GM23338 (cell line): ENCODE measurements at regions not wholly inside any gene's neighbourhood (a gene's known extent, or its start where the extent isn't known, plus 50 kb on each side); places are given as distances from the start of the nearest gene placed in this dataset.

ENCODE experiments used
- ATAC-seq: fragments of 200-7000 bp; cut with Tn5 transposase; 3 replicates; pipeline ENCODE4 v1.9.1; 2020
- DNase-seq: peaks from one replicate; pipeline ENCODE4 v3.0.0-alpha.2; 2015; ENCODE audit warnings: low spot score
- H2AFZ ChIP-seq: fragments of 200-600 bp; sonication (generic); 2 replicates; pipeline ENCODE4 v1.8.0; 2016; ENCODE audit warnings: antibody characterized with exemption, mild to moderate bottlenecking, moderate library complexity
- H3F3A ChIP-seq: fragments of 200-600 bp; sonication (generic); replicated peaks from 2 replicates; pipeline ENCODE4 v1.8.0; 2017; ENCODE audit warnings: antibody characterized with exemption, mixed run types, low read depth
- H3K27ac ChIP-seq: fragments of 200-600 bp; sonication (generic); 2 replicates; pipeline ENCODE4 v1.6.1; 2016; ENCODE audit warnings: low read depth
- H3K27me3 ChIP-seq: fragments of 200-600 bp; sonication (generic); 2 replicates; pipeline ENCODE4 v1.8.0; 2016; ENCODE audit warnings: mild to moderate bottlenecking, mixed run types, moderate library complexity; ENCODE audit not compliant: insufficient read depth
- H3K36me3 ChIP-seq: fragments of 200-600 bp; sonication (generic); 2 replicates; pipeline ENCODE4 v1.8.0; 2016; ENCODE audit warnings: mild to moderate bottlenecking; ENCODE audit not compliant: insufficient read depth
- H3K4me1 ChIP-seq: fragments of 200-600 bp; sonication (generic); 2 replicates; pipeline ENCODE4 v1.8.0; 2016; ENCODE audit warnings: mild to moderate bottlenecking, moderate library complexity; ENCODE audit not compliant: insufficient read depth
- H3K4me2 ChIP-seq: fragments of 200-600 bp; sonication (generic); 2 replicates; pipeline ENCODE4 v1.7.1; 2017; ENCODE audit warnings: mixed run types
- H3K4me3 ChIP-seq: fragments of 200-600 bp; sonication (generic); 2 replicates; pipeline ENCODE4 v1.6.1; 2016; ENCODE audit warnings: mixed run types
- H3K79me2 ChIP-seq: fragments of 200-600 bp; sonication (generic); replicated peaks from 2 replicates; pipeline ENCODE4 v1.8.0; 2017; ENCODE audit warnings: mild to moderate bottlenecking; ENCODE audit not compliant: insufficient read depth
- H3K9me2 ChIP-seq: fragments of 200-600 bp; sonication (generic); 2 replicates; pipeline ENCODE4 v1.8.0; 2017; ENCODE audit not compliant: insufficient read depth
- H4K20me1 ChIP-seq: fragments of 200-600 bp; sonication (generic); replicated peaks from 2 replicates; pipeline ENCODE4 v1.8.0; 2017; ENCODE audit warnings: mild to moderate bottlenecking; ENCODE audit not compliant: insufficient read depth
- H3K27ac Mint-ChIP-seq: 2 replicates; pipeline ENCODE4 v1.8.0; 2020; ENCODE audit warnings: inconsistent platforms, mild to moderate bottlenecking, moderate library complexity, mixed read lengths
- H3K27me3 Mint-ChIP-seq: 3 replicates; pipeline ENCODE4 v1.8.0; 2022; ENCODE audit warnings: low read depth, mild to moderate bottlenecking, moderate library complexity, mixed read lengths, inconsistent platforms; ENCODE audit not compliant: insufficient read depth, poor library complexity
- H3K36me3 Mint-ChIP-seq: 3 replicates; pipeline ENCODE4 v1.8.0; 2021; ENCODE audit warnings: low read depth, mild to moderate bottlenecking, inconsistent platforms, moderate library complexity, mixed read lengths
- H3K4me1 Mint-ChIP-seq: 3 replicates; pipeline ENCODE4 v1.8.0; 2020; ENCODE audit warnings: mild to moderate bottlenecking, inconsistent platforms, mixed read lengths
- H3K4me3 Mint-ChIP-seq: 3 replicates; pipeline ENCODE4 v1.8.0; 2021; ENCODE audit warnings: moderate library complexity, mild to moderate bottlenecking, inconsistent platforms, mixed read lengths
- H3K9me3 Mint-ChIP-seq: 3 replicates; pipeline ENCODE4 v1.8.0; 2020; ENCODE audit warnings: moderate library complexity, mild to moderate bottlenecking, inconsistent platforms, mixed read lengths
- CREB1 ChIP-seq: fragments of 250-450 bp; sonication (Bioruptor Pico); IDR thresholded peaks from 2 replicates; pipeline ENCODE4 v1.5.0; 2020; ENCODE audit warnings: low read depth, mild to moderate bottlenecking, moderate library complexity
- EZH2 ChIP-seq: fragments of 200-600 bp; sonication (generic); IDR thresholded peaks from one replicate; pipeline ENCODE4 v1.8.0; 2017; ENCODE audit warnings: antibody characterized with exemption, mild to moderate bottlenecking, low read depth; ENCODE audit not compliant: unreplicated experiment
- EZH2phosphoT487 ChIP-seq: fragments of 200-600 bp; sonication (generic); IDR thresholded peaks from one replicate; pipeline ENCODE4 v1.8.1; 2018; ENCODE audit warnings: antibody characterized with exemption; ENCODE audit not compliant: unreplicated experiment
- JUNB ChIP-seq: IDR thresholded peaks from one replicate; pipeline ENCODE4 v1.6.1; 2016; ENCODE audit warnings: antibody characterized with exemption; ENCODE audit not compliant: unreplicated experiment
- NANOG ChIP-seq: IDR thresholded peaks from 2 replicates; pipeline ENCODE4 v1.6.1; 2016; ENCODE audit warnings: antibody characterized with exemption, borderline replicate concordance
- POLR2AphosphoS5 ChIP-seq: IDR thresholded peaks from 2 replicates; pipeline ENCODE4 v1.6.1; 2016; ENCODE audit warnings: antibody characterized with exemption, low read depth
- REST ChIP-seq: IDR thresholded peaks from one replicate; pipeline ENCODE4 v1.6.1; 2018; ENCODE audit warnings: antibody characterized with exemption; ENCODE audit not compliant: unreplicated experiment
- STAT1 ChIP-seq: IDR thresholded peaks from one replicate; pipeline ENCODE4 v1.6.1; 2016; ENCODE audit warnings: antibody characterized with exemption; ENCODE audit not compliant: unreplicated experiment
- ZNF114 ChIP-seq: fragments of 250-450 bp; sonication (Bioruptor Pico); IDR thresholded peaks from 2 replicates; pipeline ENCODE4 v1.5.0; 2020; ENCODE audit warnings: mild to moderate bottlenecking, moderate library complexity
- ZNF331 ChIP-seq: fragments of 250-450 bp; sonication (Bioruptor Pico); IDR thresholded peaks from 2 replicates; pipeline ENCODE4 v1.5.0; 2020; ENCODE audit warnings: low read depth, mild to moderate bottlenecking, moderate library complexity
- TF ChIP-seq, protein P1 (sequence below): IDR thresholded peaks from 2 replicates; pipeline ENCODE4 v1.6.1; 2016; ENCODE audit warnings: antibody characterized with exemption
- TF ChIP-seq, protein P2 (sequence below), 2 experiments: fragments of 200-600 bp in 1 of 2; sonication (generic) in 1 of 2; conservative IDR thresholded peaks; 2 replicates each; pipeline versions ENCODE4 v1.5.1 to v1.6.1; 2016 to 2017; ENCODE audit warnings: antibody characterized with exemption in 2 of 2, low read depth in 2 of 2, mild to moderate bottlenecking in 2 of 2, moderate library complexity in 1 of 2
- TF ChIP-seq, protein P3 (sequence below): fragments of 250-450 bp; sonication (Bioruptor Pico); IDR thresholded peaks from 2 replicates; pipeline ENCODE4 v1.5.0; 2020; ENCODE audit warnings: mild to moderate bottlenecking, moderate library complexity

- H3F3A ChIP-seq, result no peaks in the 10 kb centered on the region
- no peaks in the 10 kb centered on the region for H3K36me3 ChIP-seq
- no peaks in the 10 kb centered on the region for H3K4me1 Mint-ChIP-seq
- no peak overlapping the region for H3K4me3 ChIP-seq
- TF ChIP-seq REST (no peak), NANOG (no peak), EZH2phosphoT487 (no peak), EZH2 (no peak), JUNB (no peak), POLR2AphosphoS5 (no peak), STAT1 (no peak), ZNF331 (CRISPR knock-in tag) (no peak), CREB1 (CRISPR knock-in tag) (no peak), ZNF114 (CRISPR knock-in tag) (no peak)
- TF ChIP-seq, protein P1, sequence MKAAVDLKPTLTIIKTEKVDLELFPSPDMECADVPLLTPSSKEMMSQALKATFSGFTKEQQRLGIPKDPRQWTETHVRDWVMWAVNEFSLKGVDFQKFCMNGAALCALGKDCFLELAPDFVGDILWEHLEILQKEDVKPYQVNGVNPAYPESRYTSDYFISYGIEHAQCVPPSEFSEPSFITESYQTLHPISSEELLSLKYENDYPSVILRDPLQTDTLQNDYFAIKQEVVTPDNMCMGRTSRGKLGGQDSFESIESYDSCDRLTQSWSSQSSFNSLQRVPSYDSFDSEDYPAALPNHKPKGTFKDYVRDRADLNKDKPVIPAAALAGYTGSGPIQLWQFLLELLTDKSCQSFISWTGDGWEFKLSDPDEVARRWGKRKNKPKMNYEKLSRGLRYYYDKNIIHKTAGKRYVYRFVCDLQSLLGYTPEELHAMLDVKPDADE, result no peak
- TF ChIP-seq, protein P2, sequence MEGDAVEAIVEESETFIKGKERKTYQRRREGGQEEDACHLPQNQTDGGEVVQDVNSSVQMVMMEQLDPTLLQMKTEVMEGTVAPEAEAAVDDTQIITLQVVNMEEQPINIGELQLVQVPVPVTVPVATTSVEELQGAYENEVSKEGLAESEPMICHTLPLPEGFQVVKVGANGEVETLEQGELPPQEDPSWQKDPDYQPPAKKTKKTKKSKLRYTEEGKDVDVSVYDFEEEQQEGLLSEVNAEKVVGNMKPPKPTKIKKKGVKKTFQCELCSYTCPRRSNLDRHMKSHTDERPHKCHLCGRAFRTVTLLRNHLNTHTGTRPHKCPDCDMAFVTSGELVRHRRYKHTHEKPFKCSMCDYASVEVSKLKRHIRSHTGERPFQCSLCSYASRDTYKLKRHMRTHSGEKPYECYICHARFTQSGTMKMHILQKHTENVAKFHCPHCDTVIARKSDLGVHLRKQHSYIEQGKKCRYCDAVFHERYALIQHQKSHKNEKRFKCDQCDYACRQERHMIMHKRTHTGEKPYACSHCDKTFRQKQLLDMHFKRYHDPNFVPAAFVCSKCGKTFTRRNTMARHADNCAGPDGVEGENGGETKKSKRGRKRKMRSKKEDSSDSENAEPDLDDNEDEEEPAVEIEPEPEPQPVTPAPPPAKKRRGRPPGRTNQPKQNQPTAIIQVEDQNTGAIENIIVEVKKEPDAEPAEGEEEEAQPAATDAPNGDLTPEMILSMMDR (conservative IDR thresholded peaks at IDR 0.05; ENCODE audit: low read depth in 2 of 2), result no peak
- TF ChIP-seq, protein P3, sequence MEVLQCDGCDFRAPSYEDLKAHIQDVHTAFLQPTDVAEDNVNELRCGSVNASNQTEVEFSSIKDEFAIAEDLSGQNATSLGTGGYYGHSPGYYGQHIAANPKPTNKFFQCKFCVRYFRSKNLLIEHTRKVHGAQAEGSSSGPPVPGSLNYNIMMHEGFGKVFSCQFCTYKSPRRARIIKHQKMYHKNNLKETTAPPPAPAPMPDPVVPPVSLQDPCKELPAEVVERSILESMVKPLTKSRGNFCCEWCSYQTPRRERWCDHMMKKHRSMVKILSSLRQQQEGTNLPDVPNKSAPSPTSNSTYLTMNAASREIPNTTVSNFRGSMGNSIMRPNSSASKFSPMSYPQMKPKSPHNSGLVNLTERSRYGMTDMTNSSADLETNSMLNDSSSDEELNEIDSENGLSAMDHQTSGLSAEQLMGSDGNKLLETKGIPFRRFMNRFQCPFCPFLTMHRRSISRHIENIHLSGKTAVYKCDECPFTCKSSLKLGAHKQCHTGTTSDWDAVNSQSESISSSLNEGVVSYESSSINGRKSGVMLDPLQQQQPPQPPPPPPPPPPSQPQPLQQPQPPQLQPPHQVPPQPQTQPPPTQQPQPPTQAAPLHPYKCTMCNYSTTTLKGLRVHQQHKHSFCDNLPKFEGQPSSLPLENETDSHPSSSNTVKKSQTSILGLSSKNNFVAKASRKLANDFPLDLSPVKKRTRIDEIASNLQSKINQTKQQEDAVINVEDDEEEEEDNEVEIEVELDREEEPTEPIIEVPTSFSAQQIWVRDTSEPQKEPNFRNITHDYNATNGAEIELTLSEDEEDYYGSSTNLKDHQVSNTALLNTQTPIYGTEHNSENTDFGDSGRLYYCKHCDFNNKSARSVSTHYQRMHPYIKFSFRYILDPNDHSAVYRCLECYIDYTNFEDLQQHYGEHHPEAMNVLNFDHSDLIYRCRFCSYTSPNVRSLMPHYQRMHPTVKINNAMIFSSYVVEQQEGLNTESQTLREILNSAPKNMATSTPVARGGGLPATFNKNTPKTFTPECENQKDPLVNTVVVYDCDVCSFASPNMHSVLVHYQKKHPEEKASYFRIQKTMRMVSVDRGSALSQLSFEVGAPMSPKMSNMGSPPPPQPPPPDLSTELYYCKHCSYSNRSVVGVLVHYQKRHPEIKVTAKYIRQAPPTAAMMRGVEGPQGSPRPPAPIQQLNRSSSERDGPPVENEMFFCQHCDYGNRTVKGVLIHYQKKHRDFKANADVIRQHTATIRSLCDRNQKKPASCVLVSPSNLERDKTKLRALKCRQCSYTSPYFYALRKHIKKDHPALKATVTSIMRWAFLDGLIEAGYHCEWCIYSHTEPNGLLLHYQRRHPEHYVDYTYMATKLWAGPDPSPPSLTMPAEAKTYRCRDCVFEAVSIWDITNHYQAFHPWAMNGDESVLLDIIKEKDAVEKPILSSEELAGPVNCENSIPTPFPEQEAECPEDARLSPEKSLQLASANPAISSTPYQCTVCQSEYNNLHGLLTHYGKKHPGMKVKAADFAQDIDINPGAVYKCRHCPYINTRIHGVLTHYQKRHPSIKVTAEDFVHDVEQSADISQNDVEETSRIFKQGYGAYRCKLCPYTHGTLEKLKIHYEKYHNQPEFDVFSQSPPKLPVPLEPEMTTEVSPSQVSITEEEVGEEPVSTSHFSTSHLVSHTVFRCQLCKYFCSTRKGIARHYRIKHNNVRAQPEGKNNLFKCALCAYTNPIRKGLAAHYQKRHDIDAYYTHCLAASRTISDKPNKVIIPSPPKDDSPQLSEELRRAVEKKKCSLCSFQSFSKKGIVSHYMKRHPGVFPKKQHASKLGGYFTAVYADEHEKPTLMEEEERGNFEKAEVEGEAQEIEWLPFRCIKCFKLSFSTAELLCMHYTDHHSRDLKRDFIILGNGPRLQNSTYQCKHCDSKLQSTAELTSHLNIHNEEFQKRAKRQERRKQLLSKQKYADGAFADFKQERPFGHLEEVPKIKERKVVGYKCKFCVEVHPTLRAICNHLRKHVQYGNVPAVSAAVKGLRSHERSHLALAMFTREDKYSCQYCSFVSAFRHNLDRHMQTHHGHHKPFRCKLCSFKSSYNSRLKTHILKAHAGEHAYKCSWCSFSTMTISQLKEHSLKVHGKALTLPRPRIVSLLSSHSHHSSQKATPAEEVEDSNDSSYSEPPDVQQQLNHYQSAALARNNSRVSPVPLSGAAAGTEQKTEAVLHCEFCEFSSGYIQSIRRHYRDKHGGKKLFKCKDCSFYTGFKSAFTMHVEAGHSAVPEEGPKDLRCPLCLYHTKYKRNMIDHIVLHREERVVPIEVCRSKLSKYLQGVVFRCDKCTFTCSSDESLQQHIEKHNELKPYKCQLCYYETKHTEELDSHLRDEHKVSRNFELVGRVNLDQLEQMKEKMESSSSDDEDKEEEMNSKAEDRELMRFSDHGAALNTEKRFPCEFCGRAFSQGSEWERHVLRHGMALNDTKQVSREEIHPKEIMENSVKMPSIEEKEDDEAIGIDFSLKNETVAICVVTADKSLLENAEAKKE (CRISPR knock-in tag), result no peak
- no peak overlapping the region for H3K27ac Mint-ChIP-seq
- no peaks in the 10 kb centered on the region; the same call in 2 of the 3 replicates for H3K9me3 Mint-ChIP-seq
- H3K4me3 Mint-ChIP-seq, result no peak overlapping the region
- no peaks in the 10 kb centered on the region for H3K4me1 ChIP-seq
- no peaks in the 10 kb centered on the region for H3K79me2 ChIP-seq
- no peaks in the 10 kb centered on the region for H3K27me3 ChIP-seq
- H3K27me3 Mint-ChIP-seq, result peaks cover 4% of the 10 kb centered on the region
- ATAC-seq, result no peak
- DNase-seq, result no peak
- H3K27ac ChIP-seq, result no peak overlapping the region
- no peak overlapping the region for H2AFZ ChIP-seq
- no peaks in the 10 kb centered on the region for H4K20me1 ChIP-seq
- H3K4me2 ChIP-seq, result no peak overlapping the region
- no peaks in the 10 kb centered on the region for H3K9me2 ChIP-seq
- H3K36me3 Mint-ChIP-seq, result no peaks in the 10 kb centered on the region
These were observed 1383.1 kb downstream of the C4orf33 start for GRCh38 chr4:130479020-130479419.
